ENCODE measurements at regions not wholly inside any gene's neighbourhood (a gene's known extent, or its start where the extent isn't known, plus 50 kb on each side); places are given as distances from the start of the nearest gene placed in this dataset.

DNA sequence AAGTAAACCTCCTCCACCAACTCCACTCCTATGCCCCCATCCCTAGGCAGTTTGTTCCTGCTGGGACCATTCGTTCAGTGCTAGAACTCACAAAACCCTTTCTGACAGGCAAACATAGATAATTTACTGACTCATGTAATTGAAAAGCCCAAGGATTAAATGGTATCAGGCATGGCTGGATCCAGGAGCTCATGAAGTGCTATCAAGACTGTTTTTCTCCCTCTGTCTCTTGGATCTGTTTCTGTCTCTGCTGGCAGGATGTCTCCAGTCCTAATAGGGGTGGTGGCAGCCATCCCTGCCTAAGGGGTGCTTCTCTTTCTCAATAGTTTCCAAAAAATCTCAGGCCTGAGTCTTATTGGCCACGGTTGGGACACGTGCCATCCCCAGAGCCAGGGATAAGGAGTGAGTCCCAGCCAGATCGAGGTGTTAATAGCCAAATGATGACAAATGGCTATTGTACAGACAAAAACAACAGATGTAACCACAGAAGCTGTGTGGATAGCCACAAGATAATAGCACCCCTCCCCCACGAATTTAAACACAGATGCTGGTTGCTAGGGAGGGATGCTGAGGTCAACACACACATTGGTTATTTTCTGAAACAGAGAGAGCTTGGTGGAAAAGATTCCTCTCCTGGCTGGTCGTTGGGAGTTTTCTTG, 168.6 kb downstream of the SHQ1 start:
- no peaks in the 10 kb centered on the region for H3K36me3 ChIP-seq (ENCODE audit: insufficient read depth, low read length, poor library complexity, severe bottlenecking)
- no peaks in the 10 kb centered on the region for H3K9me3 ChIP-seq (ENCODE audit: low read depth, low read length, poor library complexity, severe bottlenecking)
- H3K27ac ChIP-seq (ENCODE audit: low read depth, low read length, poor library complexity, severe bottlenecking): no peak overlapping the region
- intact Hi-C loops (cut with micrococcal nuclease; ENCODE audit: unreplicated experiment): no loop called here
- no TSS peak for BruUV-seq (replicated peaks)
- POLR2A ChIA-PET (ENCODE audit: low non-redundant PET): no interaction called here
- no peaks in the 10 kb centered on the region for H3K27me3 ChIP-seq (replicated peaks; ENCODE audit: insufficient read depth, low read depth, low read length, poor library complexity)
- H3K4me3 ChIP-seq (ENCODE audit: low read depth, low read length, poor library complexity, severe bottlenecking): no peak overlapping the region
- CTCF ChIA-PET: no interaction called here
- H3K4me1 ChIP-seq (ENCODE audit: insufficient read depth, low read length, poor library complexity, severe bottlenecking): no peaks in the 10 kb centered on the region
- DNase-seq (ENCODE audit: low spot score): no peak
- TF ChIP-seq, protein P1, sequence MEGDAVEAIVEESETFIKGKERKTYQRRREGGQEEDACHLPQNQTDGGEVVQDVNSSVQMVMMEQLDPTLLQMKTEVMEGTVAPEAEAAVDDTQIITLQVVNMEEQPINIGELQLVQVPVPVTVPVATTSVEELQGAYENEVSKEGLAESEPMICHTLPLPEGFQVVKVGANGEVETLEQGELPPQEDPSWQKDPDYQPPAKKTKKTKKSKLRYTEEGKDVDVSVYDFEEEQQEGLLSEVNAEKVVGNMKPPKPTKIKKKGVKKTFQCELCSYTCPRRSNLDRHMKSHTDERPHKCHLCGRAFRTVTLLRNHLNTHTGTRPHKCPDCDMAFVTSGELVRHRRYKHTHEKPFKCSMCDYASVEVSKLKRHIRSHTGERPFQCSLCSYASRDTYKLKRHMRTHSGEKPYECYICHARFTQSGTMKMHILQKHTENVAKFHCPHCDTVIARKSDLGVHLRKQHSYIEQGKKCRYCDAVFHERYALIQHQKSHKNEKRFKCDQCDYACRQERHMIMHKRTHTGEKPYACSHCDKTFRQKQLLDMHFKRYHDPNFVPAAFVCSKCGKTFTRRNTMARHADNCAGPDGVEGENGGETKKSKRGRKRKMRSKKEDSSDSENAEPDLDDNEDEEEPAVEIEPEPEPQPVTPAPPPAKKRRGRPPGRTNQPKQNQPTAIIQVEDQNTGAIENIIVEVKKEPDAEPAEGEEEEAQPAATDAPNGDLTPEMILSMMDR (conservative IDR thresholded peaks at IDR 0.05; ENCODE audit: low read depth, low read length): no peak
- no peak for TF ChIP-seq EZH2 (IDR thresholded peaks at IDR 0.05; ENCODE audit: borderline replicate concordance, low read depth, low read length, poor library complexity, severe bottlenecking)

DNA sequence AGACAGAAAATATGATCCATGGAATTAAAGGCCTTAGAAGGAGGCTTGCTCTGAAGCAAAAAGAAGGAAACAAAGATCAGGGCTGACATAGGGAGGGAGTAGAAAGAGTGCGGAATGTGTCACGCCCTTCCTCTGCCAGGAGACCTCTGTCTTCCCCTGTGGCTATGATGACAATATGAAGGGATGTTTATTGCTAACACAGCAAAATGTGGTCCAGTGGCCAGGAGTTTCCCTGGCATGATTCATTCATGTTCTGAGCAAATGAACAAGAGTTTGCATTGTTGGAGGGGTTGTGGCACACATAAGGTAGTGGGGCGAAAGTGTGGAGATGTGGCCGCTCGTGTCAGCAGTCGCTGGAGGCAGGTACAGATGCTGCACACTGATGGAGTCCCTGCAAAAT, 169.4 kb downstream of the SHQ1 start:
- Histone ChIP-seq H3K27me3 (replicated peaks; ENCODE audit: insufficient read depth, low read depth, low read length, poor library complexity) (no peaks in the 10 kb centered on the region), H3K4me3 (ENCODE audit: low read depth, low read length, poor library complexity, severe bottlenecking) (no peak overlapping the region), H3K27ac (ENCODE audit: low read depth, low read length, poor library complexity, severe bottlenecking) (no peak overlapping the region), H3K9me3 (ENCODE audit: low read depth, low read length, poor library complexity, severe bottlenecking) (no peaks in the 10 kb centered on the region), H3K36me3 (ENCODE audit: insufficient read depth, low read length, poor library complexity, severe bottlenecking) (no peaks in the 10 kb centered on the region), H3K4me1 (ENCODE audit: insufficient read depth, low read length, poor library complexity, severe bottlenecking) (no peaks in the 10 kb centered on the region)
- POLR2A ChIA-PET (ENCODE audit: low non-redundant PET): no interaction called here
- no peak for DNase-seq (ENCODE audit: low spot score)
- BruUV-seq (replicated peaks): no TSS peak
- CTCF ChIA-PET: no interaction called here
- intact Hi-C loops (cut with micrococcal nuclease; ENCODE audit: unreplicated experiment): no loop called here
- TF ChIP-seq, protein P1 (conservative IDR thresholded peaks at IDR 0.05; ENCODE audit: low read depth, low read length): no peak
- TF ChIP-seq EZH2 (IDR thresholded peaks at IDR 0.05; ENCODE audit: borderline replicate concordance, low read depth, low read length, poor library complexity, severe bottlenecking): no peak

DNA sequence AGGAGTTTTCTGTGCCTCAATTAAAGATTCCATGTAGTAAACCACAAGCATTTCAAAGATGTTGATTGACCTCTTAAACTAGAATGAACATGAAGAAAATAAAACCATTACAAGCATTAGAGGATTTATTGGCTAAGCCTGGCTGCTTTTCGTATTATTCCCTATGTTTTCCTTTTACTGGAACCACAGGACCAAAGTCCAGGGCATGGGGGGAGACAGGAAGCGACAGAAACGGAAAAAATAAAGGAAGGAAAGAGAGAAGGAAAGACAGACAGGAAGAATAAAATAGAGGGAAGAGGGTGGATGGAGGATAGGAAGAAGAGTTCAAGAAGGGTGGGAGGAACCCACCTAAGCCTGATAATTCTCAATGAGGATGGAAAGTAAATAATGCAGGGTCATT, 169.9 kb downstream of the SHQ1 start:
- Histone ChIP-seq H3K27me3 (replicated peaks; ENCODE audit: insufficient read depth, low read depth, low read length, poor library complexity) (no peaks in the 10 kb centered on the region), H3K4me3 (ENCODE audit: low read depth, low read length, poor library complexity, severe bottlenecking) (no peak overlapping the region), H3K27ac (ENCODE audit: low read depth, low read length, poor library complexity, severe bottlenecking) (no peak overlapping the region), H3K4me1 (ENCODE audit: insufficient read depth, low read length, poor library complexity, severe bottlenecking) (no peaks in the 10 kb centered on the region), H3K36me3 (ENCODE audit: insufficient read depth, low read length, poor library complexity, severe bottlenecking) (no peaks in the 10 kb centered on the region), H3K9me3 (ENCODE audit: low read depth, low read length, poor library complexity, severe bottlenecking) (no peaks in the 10 kb centered on the region)
- BruUV-seq (replicated peaks): no TSS peak
- ChIA-PET CTCF (no interaction called here), POLR2A (ENCODE audit: low non-redundant PET) (no interaction called here)
- intact Hi-C loops (cut with micrococcal nuclease; ENCODE audit: unreplicated experiment): no loop called here
- DNase-seq (ENCODE audit: low spot score): no peak
- TF ChIP-seq, protein P1 (conservative IDR thresholded peaks at IDR 0.05; ENCODE audit: low read depth, low read length): no peak
- no peak for TF ChIP-seq EZH2 (IDR thresholded peaks at IDR 0.05; ENCODE audit: borderline replicate concordance, low read depth, low read length, poor library complexity, severe bottlenecking)
